Uterus (tissue), 2 donors: ENCODE measurements at regions not wholly inside any gene's neighbourhood (a gene's known extent, or its start where the extent isn't known, plus 50 kb on each side); places are given as distances from the start of the nearest gene placed in this dataset.

Experiments
- POLR2A ChIP-seq, 2 donors: fragments of 450-650 bp; IDR thresholded peaks; one replicate each; pipeline ENCODE4 v1.6.1; 2016; ENCODE audit warnings: antibody characterized with exemption in 2 of 2, mild to moderate bottlenecking in 1 of 2, moderate library complexity in 1 of 2
- TF ChIP-seq, protein P1 (sequence below), 4 experiments: fragments of 200-600 bp in 2 of 4; fragments of 450-650 bp in 2 of 4; sonication (generic) in 2 of 4; IDR thresholded peaks; one replicate each; pipeline ENCODE4 v1.5.1; 2016 to 2019; ENCODE audit warnings: antibody characterized with exemption in 4 of 4, mild to moderate bottlenecking in 2 of 4, moderate library complexity in 1 of 4

- TF ChIP-seq, protein P1, sequence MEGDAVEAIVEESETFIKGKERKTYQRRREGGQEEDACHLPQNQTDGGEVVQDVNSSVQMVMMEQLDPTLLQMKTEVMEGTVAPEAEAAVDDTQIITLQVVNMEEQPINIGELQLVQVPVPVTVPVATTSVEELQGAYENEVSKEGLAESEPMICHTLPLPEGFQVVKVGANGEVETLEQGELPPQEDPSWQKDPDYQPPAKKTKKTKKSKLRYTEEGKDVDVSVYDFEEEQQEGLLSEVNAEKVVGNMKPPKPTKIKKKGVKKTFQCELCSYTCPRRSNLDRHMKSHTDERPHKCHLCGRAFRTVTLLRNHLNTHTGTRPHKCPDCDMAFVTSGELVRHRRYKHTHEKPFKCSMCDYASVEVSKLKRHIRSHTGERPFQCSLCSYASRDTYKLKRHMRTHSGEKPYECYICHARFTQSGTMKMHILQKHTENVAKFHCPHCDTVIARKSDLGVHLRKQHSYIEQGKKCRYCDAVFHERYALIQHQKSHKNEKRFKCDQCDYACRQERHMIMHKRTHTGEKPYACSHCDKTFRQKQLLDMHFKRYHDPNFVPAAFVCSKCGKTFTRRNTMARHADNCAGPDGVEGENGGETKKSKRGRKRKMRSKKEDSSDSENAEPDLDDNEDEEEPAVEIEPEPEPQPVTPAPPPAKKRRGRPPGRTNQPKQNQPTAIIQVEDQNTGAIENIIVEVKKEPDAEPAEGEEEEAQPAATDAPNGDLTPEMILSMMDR (IDR thresholded peaks at IDR 0.05) = no peak
- no peak for TF ChIP-seq POLR2A (IDR thresholded peaks at IDR 0.05)
Measured at GRCh38 chr11:119957951-119958350, 180.0 kb downstream of the TRIM29 start.
